ENCODE measurements at regions not wholly inside any gene's neighbourhood (a gene's known extent, or its start where the extent isn't known, plus 50 kb on each side); places are given as distances from the start of the nearest gene placed in this dataset.

- TF ChIP-seq CTCF (IDR thresholded peaks at IDR 0.05; ENCODE audit: low read depth, low read length) (no peak), POLR2A (IDR thresholded peaks at IDR 0.05; ENCODE audit: extremely low read depth, insufficient read length) (no peak), MAX (IDR thresholded peaks at IDR 0.05; ENCODE audit: low read depth, low read length) (no peak)
These were observed 165.4 kb upstream of the C16orf82 start for GRCh38 chr16:26901196-26901861.
